Cardiac septum (tissue), 1 donor: ENCODE measurements at regions not wholly inside any gene's neighbourhood (a gene's known extent, or its start where the extent isn't known, plus 50 kb on each side); places are given as distances from the start of the nearest gene placed in this dataset.

ENCODE experiments used
- DNase-seq: peaks from one replicate; pipeline ENCODE4 v3.0.0-alpha.2; 2020; ENCODE audit warnings: low spot score
- intact Hi-C: fragments of 100-400 bp; cut with DNase I; formaldehyde crosslinking; loops from one replicate; pipeline ENCODE4 v1.14.0; 2022
- donor health status: DM: no; HTN: no; CAD: no.

DNA sequence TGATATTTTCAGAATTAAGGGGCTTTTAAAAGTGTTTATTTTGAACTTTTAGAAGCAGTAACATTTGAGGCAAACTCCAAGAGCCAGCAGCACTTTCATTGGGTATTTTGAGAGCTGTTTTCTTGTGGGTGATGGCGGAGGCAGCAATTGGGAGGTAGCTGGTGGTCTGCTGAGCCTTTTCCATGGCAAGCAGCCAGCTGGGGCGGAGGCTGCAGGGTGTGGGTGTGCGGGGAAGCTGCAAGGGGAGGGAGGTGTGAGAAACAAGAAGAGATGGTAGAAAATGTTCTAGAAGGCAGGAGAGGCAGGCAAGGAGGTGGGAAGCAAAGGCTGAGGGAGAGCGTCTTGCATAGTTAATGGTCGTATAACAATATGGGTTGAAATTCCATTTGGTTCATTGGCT is 223.4 kb upstream of the HTR2A start:
- intact Hi-C loops = no loop called here
- DNase-seq = no peak

DNA sequence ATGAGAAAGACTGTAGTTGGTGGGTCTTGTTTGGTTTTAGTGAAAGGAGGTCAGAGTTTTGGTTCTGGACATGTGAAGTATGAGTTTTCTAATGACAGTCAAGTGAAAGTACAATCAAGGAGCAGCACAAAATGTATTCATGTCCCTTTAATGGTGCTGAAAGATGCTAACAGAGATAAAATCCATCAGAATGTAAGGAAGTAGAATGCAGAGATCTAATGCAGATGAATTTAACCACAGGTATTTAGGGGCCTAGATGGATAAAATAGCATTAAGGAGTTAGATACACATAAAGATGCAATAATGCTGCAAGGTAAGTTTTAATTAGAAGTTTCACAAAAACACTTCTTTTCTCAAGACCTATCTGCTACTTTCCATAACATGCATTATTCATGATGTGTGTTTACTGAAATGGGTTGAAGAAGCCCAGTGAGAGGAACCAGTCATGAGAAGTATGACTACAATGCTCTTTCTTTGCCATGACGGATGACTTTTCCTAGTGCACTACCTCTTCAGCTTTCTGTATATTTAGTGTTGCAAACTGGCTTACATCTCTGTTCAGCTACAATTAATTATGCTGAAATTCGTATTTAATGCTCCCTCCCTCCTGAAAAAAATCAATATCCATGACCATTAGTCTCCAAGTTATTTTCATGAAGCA is 222.9 kb upstream of the HTR2A start:
- no peak for DNase-seq
- intact Hi-C loops = no loop called here

DNA sequence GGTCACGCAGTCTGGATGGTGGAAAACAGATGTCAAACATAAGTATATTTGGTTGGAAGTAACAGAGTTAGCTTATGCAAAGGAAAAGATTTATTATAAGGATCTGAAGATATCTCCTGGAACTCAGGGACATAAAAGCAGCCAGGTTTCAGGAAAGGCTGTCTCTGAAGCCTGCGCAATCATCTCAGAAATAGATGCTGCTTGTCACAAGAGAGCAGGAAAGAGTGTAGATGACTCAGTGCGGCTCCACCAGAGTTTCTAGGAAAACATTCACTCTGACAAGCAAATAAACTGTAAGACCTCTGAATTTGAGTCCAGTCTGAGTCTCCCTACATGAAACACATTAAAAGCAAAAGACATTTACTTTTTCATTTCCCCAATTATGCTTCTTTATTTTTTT is 220.4 kb upstream of the HTR2A start:
- DNase-seq = no peak
- intact Hi-C loops = no loop called here

DNA sequence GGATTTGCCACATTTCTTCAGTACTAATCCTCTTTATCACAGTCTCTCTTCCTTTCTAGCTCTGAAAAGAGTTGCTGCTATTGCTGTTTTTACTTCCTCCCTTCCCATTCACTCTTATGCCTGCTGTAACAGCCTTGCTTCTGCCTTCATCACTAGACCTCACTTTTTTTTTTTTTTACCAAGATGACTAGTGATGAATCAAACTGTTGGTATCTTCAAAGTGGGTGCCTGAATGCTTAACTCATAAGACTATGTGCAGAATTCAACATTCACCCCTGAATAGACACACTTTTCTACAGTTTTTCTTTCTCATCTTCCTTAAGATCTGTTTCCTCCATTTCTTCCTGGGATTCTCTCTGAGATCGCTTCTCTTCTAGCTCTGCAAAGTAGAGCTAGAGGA is 217.2 kb upstream of the HTR2A start:
- intact Hi-C loops = no loop called here
- DNase-seq = no peak

DNA sequence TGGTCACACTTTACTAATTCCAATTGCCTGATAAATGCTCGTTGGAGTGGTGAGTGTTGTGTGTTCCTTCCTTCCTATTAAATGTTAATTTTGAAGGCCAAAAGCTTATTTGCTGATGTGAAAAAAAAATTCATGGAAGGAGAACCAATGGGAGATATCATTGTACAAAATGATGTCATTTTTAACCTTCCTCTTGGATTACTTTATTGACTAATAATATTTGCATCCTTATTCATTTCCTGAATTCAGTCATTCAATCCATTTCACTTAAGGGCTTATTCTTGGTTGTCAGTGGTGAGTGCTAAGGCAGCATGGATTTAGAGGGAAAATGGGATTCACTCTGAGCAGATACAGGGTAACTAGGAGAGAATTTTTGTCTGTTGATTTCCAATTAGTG is 216.0 kb upstream of the HTR2A start:
- intact Hi-C loops = no loop called here
- no peak for DNase-seq

DNA sequence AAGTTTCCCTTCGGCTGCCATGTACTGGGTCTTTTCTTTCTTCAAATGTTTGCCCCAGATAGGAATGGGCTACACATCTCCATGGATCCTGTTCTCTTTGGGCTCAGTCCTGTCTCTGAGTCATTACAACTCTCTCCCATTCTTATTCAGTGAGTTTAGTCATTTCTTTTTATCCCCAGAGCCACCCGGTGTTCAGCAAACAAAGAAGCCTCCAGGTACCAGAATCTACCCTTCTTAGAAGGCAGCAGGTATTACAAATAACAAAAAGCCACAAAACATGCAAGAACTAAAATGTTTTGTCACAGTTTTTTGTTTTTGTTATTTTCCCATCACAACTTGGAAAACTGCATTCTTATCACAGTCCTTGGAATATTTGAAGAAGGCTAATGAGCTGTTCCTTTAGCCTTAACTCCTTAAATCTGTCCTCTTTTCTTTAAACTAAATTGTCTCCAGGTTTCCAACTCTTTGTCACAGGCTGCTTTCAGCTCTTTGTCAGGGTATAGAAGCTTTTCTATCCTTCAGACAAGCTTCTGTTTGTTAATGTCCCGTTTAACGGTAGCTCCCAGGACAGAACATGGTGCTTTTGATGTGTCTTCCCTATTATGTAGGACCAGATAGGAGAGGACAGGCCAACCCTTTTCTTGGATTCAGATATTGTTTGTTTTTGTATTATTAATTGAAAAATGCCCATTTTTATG is 215.5 kb upstream of the HTR2A start:
- DNase-seq = no peak
- intact Hi-C loops = no loop called here

DNA sequence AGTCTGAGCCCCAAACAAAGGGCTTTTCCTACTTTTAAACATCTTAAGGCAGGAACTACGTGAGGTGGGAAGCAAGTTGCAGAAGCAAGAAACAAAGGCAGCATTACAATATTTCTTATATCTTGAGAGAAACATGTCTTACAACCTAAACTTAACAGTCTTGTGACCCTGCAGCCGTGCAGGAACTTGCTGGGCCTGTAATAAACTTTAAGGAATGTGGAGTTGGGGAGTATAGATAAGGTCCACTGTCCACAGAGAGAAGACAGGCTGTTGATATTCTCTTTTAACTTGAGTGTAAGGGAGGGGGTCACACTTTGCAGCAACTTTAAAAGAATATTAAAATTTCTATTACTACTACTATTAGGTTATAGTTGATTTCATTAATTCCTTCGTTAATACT is 214.6 kb upstream of the HTR2A start:
- intact Hi-C loops = no loop called here
- DNase-seq = no peak

DNA sequence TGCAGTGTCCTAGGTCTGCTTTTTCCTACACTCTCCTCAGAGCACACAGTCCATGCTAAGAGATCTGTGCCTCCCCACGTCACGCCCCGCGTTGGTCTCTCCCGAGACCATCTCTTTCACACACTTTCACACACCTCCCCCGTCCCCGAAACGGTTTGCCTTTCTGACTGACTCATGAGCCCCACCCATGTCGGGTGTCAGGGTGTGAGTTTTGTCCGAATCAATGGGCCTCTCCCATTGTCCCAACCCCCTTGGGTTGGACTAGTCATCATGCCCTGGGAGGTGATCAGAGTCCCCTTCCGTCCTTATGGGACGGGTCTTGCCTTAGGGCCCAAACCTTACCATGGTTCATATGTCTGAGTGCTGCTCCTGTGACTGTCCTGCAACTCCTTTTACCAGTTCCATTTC is 214.0 kb upstream of the HTR2A start:
- DNase-seq = no peak
- intact Hi-C loops = no loop called here

DNA sequence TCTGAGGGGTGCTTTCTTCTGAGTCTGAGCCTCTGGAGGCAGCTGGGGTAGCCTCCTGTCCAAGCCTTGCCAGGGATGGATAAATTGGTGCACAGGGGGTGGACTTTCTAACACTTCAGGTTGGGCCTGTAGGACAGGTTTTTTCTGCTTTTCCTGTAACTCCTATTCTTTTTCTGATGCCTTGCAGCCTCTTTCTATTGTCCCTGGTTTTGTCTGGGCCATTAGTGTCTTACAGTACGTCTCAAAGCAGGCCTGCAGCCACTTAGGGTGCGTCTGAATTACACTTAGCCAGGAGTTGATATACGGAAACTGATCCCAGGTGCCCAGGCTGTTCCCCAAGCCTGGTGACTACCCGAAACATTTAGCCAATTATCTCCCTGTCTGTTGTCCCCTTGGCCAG is 213.3 kb upstream of the HTR2A start:
- intact Hi-C loops = no loop called here
- no peak for DNase-seq

DNA sequence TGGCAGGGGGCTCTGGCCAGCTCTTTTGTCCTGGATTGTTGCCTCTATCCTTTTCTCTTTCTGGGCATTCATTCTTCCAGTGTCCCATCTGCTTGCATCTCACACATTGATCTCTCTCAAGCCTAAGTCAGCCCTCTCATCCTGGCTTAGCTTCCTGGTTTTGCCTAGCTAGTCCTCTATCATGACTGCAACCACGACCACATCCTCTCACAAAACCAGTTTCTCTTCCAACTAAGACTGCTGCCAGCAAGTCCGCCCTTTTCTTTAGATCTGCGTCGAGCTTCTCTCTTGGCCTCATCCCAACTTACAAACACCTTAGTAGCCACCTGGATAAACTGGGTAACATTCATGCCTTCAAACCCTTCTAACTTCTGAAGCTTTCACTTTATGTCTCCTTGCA is 212.2 kb upstream of the HTR2A start:
- no peak for DNase-seq
- intact Hi-C loops = no loop called here

DNA sequence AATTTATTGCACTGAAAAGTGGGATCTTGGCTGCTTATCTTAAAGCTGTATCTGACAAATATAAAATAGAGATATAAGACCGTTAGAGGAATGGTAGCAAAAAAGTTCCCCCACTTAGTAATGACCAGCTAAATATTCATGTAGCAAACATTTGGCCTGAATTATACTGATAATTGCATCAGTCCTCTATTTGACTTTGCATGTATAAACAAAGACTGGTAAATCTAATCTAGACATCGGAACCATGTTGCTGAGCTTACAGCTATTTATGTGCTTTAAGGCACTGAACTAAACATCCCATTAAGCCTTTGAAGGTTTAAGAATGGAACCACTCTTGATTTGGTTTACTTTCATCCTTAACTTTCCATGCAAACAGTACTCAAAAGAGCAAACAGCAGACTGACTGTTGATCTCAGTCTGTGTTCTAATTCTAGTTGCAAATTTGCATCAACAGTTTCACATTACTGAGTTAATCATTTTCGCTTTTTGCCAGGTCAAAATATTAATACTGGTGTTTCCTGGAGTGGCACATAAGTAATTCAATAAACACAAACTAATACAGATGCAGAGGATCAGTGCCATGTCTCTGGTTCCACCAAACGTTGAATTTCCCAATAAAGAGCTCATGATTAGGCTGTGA is 203.5 kb upstream of the HTR2A start:
- no peak for DNase-seq
- intact Hi-C loops = no loop called here

DNA sequence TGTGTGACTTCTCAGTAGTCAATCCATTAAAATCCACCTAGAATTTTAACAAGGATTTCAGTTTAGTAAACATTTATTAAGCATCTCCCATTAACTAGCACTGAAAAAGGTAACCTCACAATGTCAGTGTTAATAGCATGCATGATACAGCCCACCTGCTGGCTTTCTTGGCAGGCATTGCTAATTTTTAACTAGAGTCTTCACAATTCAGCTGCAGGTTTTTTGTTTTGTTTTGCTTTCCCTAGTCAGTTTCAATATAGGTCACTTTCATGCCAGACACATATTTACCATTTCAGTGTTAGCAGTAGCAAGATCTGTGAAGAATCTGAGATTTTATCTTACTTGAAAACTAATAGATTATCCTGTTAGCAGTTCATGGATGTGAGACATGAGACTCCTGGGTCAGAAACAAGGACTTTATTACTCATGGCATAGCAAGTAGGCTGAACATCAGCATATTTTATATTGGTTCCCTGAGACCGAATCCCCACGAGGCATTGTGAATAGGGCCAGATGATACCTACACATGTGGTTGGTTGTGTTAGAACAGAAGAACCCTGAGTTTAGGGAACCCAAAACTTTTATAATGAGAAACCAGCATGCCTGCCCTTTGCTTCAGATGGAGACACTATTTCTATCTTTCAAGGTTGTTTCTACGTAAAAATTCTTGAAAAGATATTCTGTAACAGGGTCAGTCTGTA is 198.0 kb upstream of the HTR2A start:
- intact Hi-C loops = no loop called here
- DNase-seq = no peak

DNA sequence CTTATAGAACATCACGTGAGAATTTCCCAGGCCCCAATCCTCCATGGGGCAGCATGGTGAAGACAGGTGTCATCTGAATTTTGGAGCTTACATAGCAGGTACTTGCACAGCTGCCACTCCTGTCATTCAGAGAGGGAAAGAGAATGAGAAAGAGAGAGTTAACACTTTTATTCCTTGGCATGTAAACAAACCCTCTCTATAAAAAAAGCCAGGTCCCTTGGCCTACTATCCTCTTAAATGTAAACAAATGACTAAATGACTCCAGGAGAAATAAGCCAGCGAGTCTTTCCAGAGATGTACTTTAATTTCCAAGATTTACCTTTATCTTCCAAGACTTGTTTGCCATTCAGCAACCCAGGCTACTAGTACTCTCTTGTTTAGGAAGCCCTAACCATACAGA is 195.3 kb upstream of the HTR2A start:
- intact Hi-C loops = no loop called here
- no peak for DNase-seq

DNA sequence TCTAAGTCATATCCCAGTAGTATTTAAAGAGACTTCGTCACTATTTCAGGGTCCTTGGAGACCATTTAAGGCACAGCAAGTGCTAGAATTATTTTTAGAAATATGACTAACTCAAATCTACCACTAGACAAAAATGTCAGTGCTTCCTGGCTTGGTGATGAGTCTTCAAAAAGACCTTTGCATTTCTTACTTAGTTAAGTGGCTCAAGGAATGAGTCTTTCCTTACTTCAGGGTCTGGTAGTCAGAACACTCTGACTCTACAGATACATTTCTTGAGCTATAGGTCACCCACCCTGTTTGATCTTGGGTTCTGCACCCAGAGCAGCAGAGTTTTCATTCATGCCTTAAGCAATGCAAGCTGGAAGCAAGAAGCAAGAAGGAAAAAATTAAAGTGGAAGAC is 191.0 kb upstream of the HTR2A start:
- intact Hi-C loops = no loop called here
- DNase-seq = no peak

DNA sequence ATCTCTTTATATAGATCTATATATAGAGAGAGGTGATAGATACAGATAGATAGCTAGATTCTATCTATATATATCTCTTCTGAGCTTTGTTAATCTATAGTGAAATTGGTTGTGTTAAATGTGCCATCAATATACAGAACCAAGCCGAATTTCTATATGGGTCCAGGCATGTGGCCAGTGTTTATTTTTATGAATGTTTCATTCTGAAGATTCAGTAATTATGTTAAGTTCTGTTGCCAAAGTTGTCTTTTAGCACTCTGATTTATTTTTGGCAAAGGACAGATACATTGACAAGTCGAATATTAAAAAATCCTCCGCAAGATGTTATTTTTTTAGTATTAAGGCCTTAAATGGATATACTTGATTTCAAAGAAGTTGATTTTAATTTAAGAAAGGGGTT is 190.4 kb upstream of the HTR2A start:
- intact Hi-C loops = no loop called here

DNA sequence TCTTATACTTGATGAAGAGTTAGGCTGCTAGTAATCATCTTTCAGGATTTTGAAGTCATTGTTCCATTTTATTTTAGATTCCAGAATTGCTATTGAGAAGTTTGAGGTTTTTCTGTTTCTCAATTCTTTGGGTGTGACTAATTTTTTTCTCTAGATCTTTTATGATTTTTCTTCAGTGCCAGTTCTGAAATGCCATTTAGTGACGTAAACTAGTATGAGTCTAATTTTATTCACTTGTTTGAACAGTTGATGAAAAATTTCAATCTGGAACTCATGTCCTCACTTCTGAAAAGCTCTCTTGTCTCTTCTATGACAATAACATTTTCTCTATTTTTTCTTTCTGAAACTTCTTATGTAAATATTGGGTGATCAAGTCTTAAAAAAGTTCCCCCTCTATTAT is 188.5 kb upstream of the HTR2A start:
- no peak for DNase-seq
- intact Hi-C loops = no loop called here

More for the DNA sequence above, 190.4 kb upstream of the HTR2A start:
- DNase-seq = no peak

DNA sequence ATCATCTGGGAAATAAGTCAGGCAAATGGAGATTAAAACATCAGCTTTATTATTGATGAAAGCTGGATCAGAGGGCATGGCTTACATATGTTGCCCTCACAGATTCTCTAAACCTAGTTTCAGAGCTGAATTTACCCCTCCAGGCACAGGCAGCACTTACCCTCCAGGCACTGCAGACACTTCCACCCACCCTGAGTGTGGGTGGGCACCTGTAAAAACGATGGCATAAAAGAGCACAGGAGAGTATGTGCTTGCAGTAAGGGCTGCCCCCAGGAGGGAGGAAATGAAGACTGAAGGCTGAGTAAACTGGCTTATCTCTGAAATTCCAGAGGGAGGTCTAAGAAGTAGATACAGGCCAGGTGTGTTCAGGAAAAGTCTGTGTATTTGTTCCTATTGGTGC is 185.0 kb upstream of the HTR2A start:
- DNase-seq = no peak
- intact Hi-C loops = no loop called here

DNA sequence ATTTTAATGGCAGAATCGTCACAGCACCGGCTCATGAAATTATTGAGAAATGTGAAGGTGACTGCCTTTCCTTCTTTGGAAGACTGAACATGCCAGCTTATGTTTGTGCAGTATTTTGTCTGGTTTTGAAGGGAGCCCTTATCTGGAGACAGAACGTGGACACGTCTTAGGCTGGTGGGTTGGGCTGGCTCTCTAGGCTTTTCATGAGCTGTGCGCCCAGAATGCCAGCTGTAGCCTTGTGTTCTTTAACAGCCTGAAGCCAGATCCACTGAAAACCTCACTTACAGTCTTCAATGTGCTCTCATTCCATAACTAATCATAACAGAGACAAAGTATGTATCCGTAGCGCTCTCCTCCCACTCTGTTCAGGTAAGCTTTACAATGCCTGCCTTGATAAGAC is 184.4 kb upstream of the HTR2A start:
- intact Hi-C loops = no loop called here
- DNase-seq = no peak

DNA sequence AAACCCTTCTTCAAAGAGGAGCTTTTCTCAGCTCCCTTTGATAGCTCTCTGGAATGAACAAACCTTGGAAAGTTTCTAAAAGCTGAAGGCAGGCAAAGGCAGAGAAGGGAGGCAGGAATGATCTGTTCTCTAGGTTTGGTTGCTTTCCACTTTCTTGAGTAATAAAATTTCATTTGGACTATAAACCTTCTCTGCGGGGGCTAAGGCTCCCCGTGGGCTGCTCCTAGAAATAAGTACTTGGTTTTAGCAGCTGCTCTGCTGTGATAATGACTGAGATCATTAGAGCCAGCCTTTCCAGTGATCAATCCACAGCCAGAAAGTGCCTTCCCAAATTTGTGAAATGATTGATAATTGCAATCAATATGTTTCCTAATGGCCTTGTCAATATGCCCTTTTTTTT is 183.8 kb upstream of the HTR2A start:
- no peak for DNase-seq
- intact Hi-C loops = no loop called here

DNA sequence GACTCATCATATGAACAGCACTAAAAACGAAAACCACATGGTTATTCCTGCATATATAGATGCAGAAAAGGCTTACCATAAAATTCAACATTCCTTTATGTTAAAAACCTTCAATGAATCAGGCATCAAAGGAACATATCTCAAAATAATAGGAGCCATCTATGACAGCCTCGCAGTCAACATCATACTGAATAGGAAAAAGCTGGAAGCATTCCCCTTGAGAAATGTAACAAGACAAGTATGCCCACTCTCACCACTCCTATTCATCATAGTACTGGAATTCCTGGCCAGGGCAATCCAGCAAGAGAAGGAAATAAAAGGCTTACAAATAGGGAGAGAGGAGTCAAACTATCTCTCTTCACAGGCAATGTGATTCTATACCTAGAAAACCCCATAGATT is 179.6 kb upstream of the HTR2A start:
- intact Hi-C loops = no loop called here
- DNase-seq = no peak

DNA sequence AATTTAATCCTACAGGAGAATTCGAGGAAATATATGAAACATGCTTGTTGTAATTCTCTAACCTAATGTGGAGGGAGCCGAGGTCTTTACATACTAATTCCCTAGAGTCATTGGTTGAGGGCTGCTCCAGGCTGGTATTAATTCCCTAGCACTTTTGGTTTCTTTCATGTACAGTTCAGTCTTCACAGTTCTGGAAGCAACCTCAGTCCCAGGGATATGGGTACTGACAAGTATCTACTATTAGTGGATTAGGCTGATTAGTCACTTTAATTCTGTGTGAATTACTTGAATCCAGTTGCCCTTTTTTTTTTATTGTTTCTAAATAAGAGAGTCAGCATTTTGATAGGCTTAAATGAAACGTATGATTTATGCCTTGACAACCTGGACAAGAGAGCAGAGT is 172.3 kb upstream of the HTR2A start:
- intact Hi-C loops = no loop called here
- no peak for DNase-seq
